NT2/D1 (cell line): ENCODE measurements at regions not wholly inside any gene's neighbourhood (a gene's known extent, or its start where the extent isn't known, plus 50 kb on each side); places are given as distances from the start of the nearest gene placed in this dataset.

Experiments
- DNase-seq: peaks from one replicate; pipeline ENCODE4 v3.0.0-alpha.2; 2011; ENCODE audit warnings: low read depth, low spot score
- H3K27me3 ChIP-seq: 2 replicates; pipeline ENCODE4 v1.6.0; 2011; ENCODE audit warnings: mild to moderate bottlenecking; ENCODE audit not compliant: insufficient read length, insufficient read depth
- H3K36me3 ChIP-seq: 2 replicates; pipeline ENCODE4 v1.6.1; 2011; ENCODE audit warnings: mild to moderate bottlenecking, low read length, mixed read lengths; ENCODE audit not compliant: insufficient read depth, insufficient read length
- H3K4me1 ChIP-seq: 2 replicates; pipeline ENCODE4 v1.5.1; 2011; ENCODE audit not compliant: insufficient read depth, insufficient read length
- H3K4me3 ChIP-seq: 2 replicates; pipeline ENCODE4 v1.5.1; 2011; ENCODE audit warnings: low read depth; ENCODE audit not compliant: insufficient read length
- H3K9ac ChIP-seq: 2 replicates; pipeline ENCODE4 v1.6.0; 2011; ENCODE audit warnings: low read depth; ENCODE audit not compliant: insufficient read length
- H3K9me3 ChIP-seq: 2 replicates; pipeline ENCODE4 v1.5.1; 2011; ENCODE audit warnings: mild to moderate bottlenecking, low read length; ENCODE audit not compliant: insufficient read depth
- SUZ12 ChIP-seq: IDR thresholded peaks from 2 replicates; pipeline ENCODE4 v1.6.1; 2011; ENCODE audit not compliant: insufficient read length, insufficient read depth; ENCODE audit errors: extremely low read depth
- YY1 ChIP-seq: IDR thresholded peaks from 2 replicates; pipeline ENCODE4 v1.6.1; 2011; ENCODE audit not compliant: insufficient read length, insufficient read depth
- ZNF274 ChIP-seq: IDR thresholded peaks from 2 replicates; pipeline ENCODE4 v1.6.1; 2011; ENCODE audit warnings: mild to moderate bottlenecking, low read depth, low read length

- H3K36me3 ChIP-seq = no peaks in the 10 kb centered on the region
- no peaks in the 10 kb centered on the region for H3K27me3 ChIP-seq
- H3K9me3 ChIP-seq = peaks cover 11% of the 10 kb centered on the region; the same call in 1 of the 2 replicates
- H3K4me3 ChIP-seq = no peak overlapping the region
- no peak overlapping the region for H3K9ac ChIP-seq
- no peaks in the 10 kb centered on the region for H3K4me1 ChIP-seq
- no peak for DNase-seq
- TF ChIP-seq ZNF274 (no peak), YY1 (no peak), SUZ12 (no peak)
Measured at GRCh38 chr1:235012436-235013210, 116.0 kb downstream of the TOMM20 start.

GRCh38 chr1:235011599-235012435 lies 116.8 kb downstream of the TOMM20 start:
- DNase-seq = no peak
- Histone ChIP-seq H3K27me3 (no peaks in the 10 kb centered on the region), H3K36me3 (no peaks in the 10 kb centered on the region), H3K4me1 (no peaks in the 10 kb centered on the region), H3K9me3 (peaks cover 12% of the 10 kb centered on the region; the same call in 1 of the 2 replicates), H3K9ac (no peak overlapping the region), H3K4me3 (no peak overlapping the region)
- TF ChIP-seq SUZ12 (no peak), ZNF274 (no peak), YY1 (no peak)

- H3K9ac ChIP-seq = no peak overlapping the region
- peaks cover 12% of the 10 kb centered on the region; the same call in 1 of the 2 replicates for H3K9me3 ChIP-seq
- H3K4me3 ChIP-seq = no peak overlapping the region
- DNase-seq = no peak
- H3K36me3 ChIP-seq = no peaks in the 10 kb centered on the region
- H3K27me3 ChIP-seq = no peaks in the 10 kb centered on the region
- no peaks in the 10 kb centered on the region for H3K4me1 ChIP-seq
- no peak for TF ChIP-seq SUZ12
- no peak for TF ChIP-seq YY1
- no peak for TF ChIP-seq ZNF274
Measured at GRCh38 chr1:235011064-235011598, 117.5 kb downstream of the TOMM20 start.

GRCh38 chr1:235009561-235010306 lies 118.9 kb downstream of the TOMM20 start:
- no peak for DNase-seq
- Histone ChIP-seq H3K4me1 (no peaks in the 10 kb centered on the region), H3K36me3 (no peaks in the 10 kb centered on the region), H3K4me3 (no peak overlapping the region), H3K9ac (no peak overlapping the region), H3K27me3 (no peaks in the 10 kb centered on the region), H3K9me3 (peaks cover 12% of the 10 kb centered on the region; the same call in 1 of the 2 replicates)
- TF ChIP-seq YY1 (no peak), ZNF274 (no peak), SUZ12 (no peak)

GRCh38 chr1:235009074-235009473 lies 119.6 kb downstream of the TOMM20 start:
- Histone ChIP-seq H3K9ac (no peak overlapping the region), H3K9me3 (peaks cover 16% of the 10 kb centered on the region; the same call in 1 of the 2 replicates), H3K36me3 (no peaks in the 10 kb centered on the region), H3K4me3 (no peak overlapping the region), H3K4me1 (no peaks in the 10 kb centered on the region), H3K27me3 (no peaks in the 10 kb centered on the region)
- TF ChIP-seq YY1 (no peak), ZNF274 (no peak), SUZ12 (no peak)
- no peak for DNase-seq

- H3K27me3 ChIP-seq = no peaks in the 10 kb centered on the region
- H3K9me3 ChIP-seq = peaks cover 17% of the 10 kb centered on the region; the same call in 1 of the 2 replicates
- TF ChIP-seq ZNF274 = no peak
- TF ChIP-seq SUZ12 = no peak
- no peak for TF ChIP-seq YY1
- no peak for DNase-seq
- no peaks in the 10 kb centered on the region for H3K4me1 ChIP-seq
- H3K36me3 ChIP-seq = no peaks in the 10 kb centered on the region
- no peak overlapping the region for H3K9ac ChIP-seq
- H3K4me3 ChIP-seq = no peak overlapping the region
Measured at GRCh38 chr1:235008239-235008638, 120.4 kb downstream of the TOMM20 start.
